MM.1S (cell line): ENCODE measurements at regions not wholly inside any gene's neighbourhood (a gene's known extent, or its start where the extent isn't known, plus 50 kb on each side); places are given as distances from the start of the nearest gene placed in this dataset.

Experiments
- DNase-seq: peaks from one replicate; pipeline ENCODE4 v3.0.0-alpha.2; 2015
- H2AFZ ChIP-seq: fragments of 300-600 bp; sonication (generic); 2 replicates; pipeline ENCODE4 v1.6.0; 2016; ENCODE audit warnings: antibody characterized with exemption, low read length
- H3F3A ChIP-seq: fragments of 300-600 bp; sonication (generic); 2 replicates; pipeline ENCODE4 v1.6.1; 2016; ENCODE audit warnings: mild to moderate bottlenecking, antibody characterized with exemption, low read length, moderate library complexity, mixed read lengths; ENCODE audit not compliant: insufficient read depth
- H3K27ac ChIP-seq: fragments of 300-600 bp; sonication (generic); 2 replicates; pipeline ENCODE4 v1.5.1; 2016; ENCODE audit warnings: mild to moderate bottlenecking, low read length
- H3K27me3 ChIP-seq: fragments of 300-600 bp; sonication (generic); replicated peaks from 2 replicates; pipeline ENCODE4 v1.6.0; 2016; ENCODE audit warnings: low read length; ENCODE audit not compliant: insufficient read depth
- H3K36me3 ChIP-seq: fragments of 300-600 bp; sonication (generic); replicated peaks from 2 replicates; pipeline ENCODE4 v1.6.1; 2016; ENCODE audit warnings: mild to moderate bottlenecking, low read length, mixed read lengths; ENCODE audit not compliant: insufficient read depth
- H3K4me1 ChIP-seq: fragments of 300-600 bp; sonication (generic); 2 replicates; pipeline ENCODE4 v1.6.1; 2016; ENCODE audit warnings: low read length, mixed read lengths
- H3K4me2 ChIP-seq: fragments of 300-600 bp; sonication (generic); 2 replicates; pipeline ENCODE4 v1.6.0; 2016; ENCODE audit warnings: low read depth, low read length
- H3K4me3 ChIP-seq: fragments of 300-600 bp; sonication (generic); 2 replicates; pipeline ENCODE4 v1.5.1; 2016; ENCODE audit warnings: low read length, mixed read lengths
- H3K79me2 ChIP-seq: fragments of 300-600 bp; sonication (generic); 2 replicates; pipeline ENCODE4 v1.6.1; 2016; ENCODE audit warnings: mixed run types, low read length, mixed read lengths
- H3K9ac ChIP-seq: fragments of 300-600 bp; sonication (generic); 2 replicates; pipeline ENCODE4 v1.6.1; 2016; ENCODE audit warnings: low read length, mixed read lengths
- H3K9me2 ChIP-seq: fragments of 300-600 bp; sonication (generic); replicated peaks from 2 replicates; pipeline ENCODE4 v1.6.1; 2016; ENCODE audit warnings: mild to moderate bottlenecking, low read length, mixed read lengths; ENCODE audit not compliant: insufficient read depth
- H3K9me3 ChIP-seq: fragments of 300-600 bp; sonication (generic); replicated peaks from 2 replicates; pipeline ENCODE4 v1.6.1; 2016; ENCODE audit warnings: mild to moderate bottlenecking, low read length, mixed read lengths; ENCODE audit not compliant: insufficient read depth
- H4K20me1 ChIP-seq: fragments of 300-600 bp; sonication (generic); 2 replicates; pipeline ENCODE4 v1.6.1; 2016; ENCODE audit warnings: mild to moderate bottlenecking, low read length, moderate library complexity, mixed read lengths; ENCODE audit not compliant: insufficient read depth
- CTCF ChIP-seq: fragments of 300-600 bp; sonication (generic); IDR thresholded peaks from 2 replicates; pipeline ENCODE4 v1.5.1; 2016; ENCODE audit warnings: antibody characterized with exemption, low read length, mixed read lengths
- EZH2 ChIP-seq: fragments of 300-600 bp; sonication (generic); optimal IDR thresholded peaks from 2 replicates; pipeline ENCODE3; 2017; ENCODE audit warnings: low read depth, mild to moderate bottlenecking, antibody characterized with exemption, low read length, mixed read lengths
- EZH2phosphoT487 ChIP-seq: fragments of 300-600 bp; sonication (generic); IDR thresholded peaks from 2 replicates; pipeline ENCODE4 v1.6.1; 2018; ENCODE audit warnings: antibody characterized with exemption, low read length

DNA sequence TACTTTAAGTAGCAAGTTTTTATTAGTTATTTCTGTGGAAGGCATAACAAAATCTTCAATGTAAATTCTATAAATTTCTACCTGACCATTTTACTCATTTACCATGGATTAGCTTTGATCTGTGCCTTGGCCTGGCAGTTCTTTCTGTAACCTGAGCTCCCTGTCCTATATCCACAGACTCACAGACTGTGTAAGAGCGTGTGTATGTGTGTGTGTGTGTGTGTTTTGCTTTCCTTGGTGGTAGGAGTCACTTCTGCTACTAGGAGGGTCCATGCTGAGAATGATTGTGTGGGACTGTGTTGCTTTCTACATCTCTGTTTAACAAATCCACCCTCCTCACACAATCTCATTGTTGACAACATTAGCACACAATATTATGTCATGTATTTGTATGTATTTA, 221.2 kb upstream of the PELI2 start:
- Histone ChIP-seq H3K9ac (no peak overlapping the region), H3K9me3 (no peaks in the 10 kb centered on the region), H3F3A (no peaks in the 10 kb centered on the region), H3K27ac (no peak overlapping the region), H3K4me1 (no peaks in the 10 kb centered on the region), H3K36me3 (no peaks in the 10 kb centered on the region), H3K9me2 (no peaks in the 10 kb centered on the region), H3K27me3 (no peaks in the 10 kb centered on the region), H4K20me1 (no peaks in the 10 kb centered on the region), H3K4me2 (no peak overlapping the region), H2AFZ (no peak overlapping the region), H3K4me3 (no peak overlapping the region), H3K79me2 (no peaks in the 10 kb centered on the region)
- TF ChIP-seq CTCF (no peak), EZH2 (no peak), EZH2phosphoT487 (no peak)
- no peak for DNase-seq

DNA sequence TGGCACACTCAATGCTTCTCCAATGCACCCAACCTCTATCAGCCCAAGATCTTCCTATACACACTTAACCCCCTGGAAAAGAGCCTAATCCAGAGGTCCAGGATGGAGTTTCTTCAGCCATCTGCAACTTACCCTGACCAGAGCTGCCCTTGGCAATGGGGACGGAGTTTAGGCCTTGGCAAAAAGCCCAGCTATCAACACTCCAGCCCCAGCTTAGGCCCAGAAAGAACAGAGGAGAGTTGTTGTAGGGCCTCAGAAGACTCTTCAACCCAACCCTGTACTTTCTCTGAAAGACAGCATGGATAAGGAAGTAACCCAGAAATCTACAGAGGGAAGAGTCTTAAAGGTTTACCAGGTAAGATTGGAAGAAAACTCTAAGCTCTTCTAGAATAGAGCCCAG, 219.3 kb upstream of the PELI2 start:
- no peaks in the 10 kb centered on the region for H4K20me1 ChIP-seq
- no peak overlapping the region for H3K27ac ChIP-seq
- H3K9me3 ChIP-seq = no peaks in the 10 kb centered on the region
- no peak overlapping the region for H3K4me2 ChIP-seq
- no peaks in the 10 kb centered on the region for H3K79me2 ChIP-seq
- DNase-seq = no peak
- H3K36me3 ChIP-seq = no peaks in the 10 kb centered on the region
- no peaks in the 10 kb centered on the region for H3K4me1 ChIP-seq
- H3K9me2 ChIP-seq = no peaks in the 10 kb centered on the region
- no peaks in the 10 kb centered on the region for H3K27me3 ChIP-seq
- H3K9ac ChIP-seq = no peak overlapping the region
- H3K4me3 ChIP-seq = no peak overlapping the region
- H3F3A ChIP-seq = no peaks in the 10 kb centered on the region
- no peak overlapping the region for H2AFZ ChIP-seq
- TF ChIP-seq EZH2 (no peak), CTCF (no peak), EZH2phosphoT487 (no peak)

DNA sequence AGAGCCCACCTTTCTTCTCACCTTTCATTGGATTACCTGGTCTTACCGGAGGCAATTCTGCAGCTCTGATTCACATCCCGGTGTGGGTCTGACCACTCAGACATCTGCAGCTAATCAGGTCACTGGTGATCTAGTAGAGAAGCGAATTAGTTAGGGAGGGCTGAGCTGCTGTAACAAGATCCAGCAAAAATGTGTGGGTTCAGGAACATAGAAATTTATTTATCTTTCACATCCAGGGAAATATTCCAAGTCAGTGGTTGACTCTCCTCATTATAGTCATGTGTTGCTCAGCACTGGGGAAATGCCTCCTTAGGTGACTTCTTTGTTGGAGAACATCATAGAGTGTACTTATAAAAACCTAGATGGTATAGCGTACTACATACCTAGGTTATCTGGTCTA, 218.7 kb upstream of the PELI2 start:
- DNase-seq = no peak

More for the DNA sequence above, 218.7 kb upstream of the PELI2 start:
- no peaks in the 10 kb centered on the region for H3K36me3 ChIP-seq
- H2AFZ ChIP-seq = no peak overlapping the region
- H3K4me1 ChIP-seq = no peaks in the 10 kb centered on the region
- no peaks in the 10 kb centered on the region for H4K20me1 ChIP-seq
- H3K27me3 ChIP-seq = no peaks in the 10 kb centered on the region
- no peak overlapping the region for H3K9ac ChIP-seq
- no peaks in the 10 kb centered on the region for H3K79me2 ChIP-seq
- no peak for TF ChIP-seq EZH2phosphoT487
- TF ChIP-seq CTCF = no peak
- TF ChIP-seq EZH2 = no peak
- no peaks in the 10 kb centered on the region for H3K9me3 ChIP-seq
- no peak overlapping the region for H3K4me3 ChIP-seq
- no peak overlapping the region for H3K4me2 ChIP-seq
- no peaks in the 10 kb centered on the region for H3K9me2 ChIP-seq
- H3K27ac ChIP-seq = no peak overlapping the region
- H3F3A ChIP-seq = no peaks in the 10 kb centered on the region
